ENCODE measurements at regions not wholly inside any gene's neighbourhood (a gene's known extent, or its start where the extent isn't known, plus 50 kb on each side); places are given as distances from the start of the nearest gene placed in this dataset.

- TF ChIP-seq CTCF (IDR thresholded peaks at IDR 0.05; ENCODE audit: borderline replicate concordance, extremely low read depth, low read length, poor library complexity, severe bottlenecking) (no peak), EZH2 (IDR thresholded peaks at IDR 0.05; ENCODE audit: borderline replicate concordance, low read depth, low read length, severe bottlenecking) (no peak)
Measured at GRCh38 chr4:132759199-132759780, 389.8 kb upstream of the PCDH10 start.
